ENCODE measurements at regions not wholly inside any gene's neighbourhood (a gene's known extent, or its start where the extent isn't known, plus 50 kb on each side); places are given as distances from the start of the nearest gene placed in this dataset.

DNA sequence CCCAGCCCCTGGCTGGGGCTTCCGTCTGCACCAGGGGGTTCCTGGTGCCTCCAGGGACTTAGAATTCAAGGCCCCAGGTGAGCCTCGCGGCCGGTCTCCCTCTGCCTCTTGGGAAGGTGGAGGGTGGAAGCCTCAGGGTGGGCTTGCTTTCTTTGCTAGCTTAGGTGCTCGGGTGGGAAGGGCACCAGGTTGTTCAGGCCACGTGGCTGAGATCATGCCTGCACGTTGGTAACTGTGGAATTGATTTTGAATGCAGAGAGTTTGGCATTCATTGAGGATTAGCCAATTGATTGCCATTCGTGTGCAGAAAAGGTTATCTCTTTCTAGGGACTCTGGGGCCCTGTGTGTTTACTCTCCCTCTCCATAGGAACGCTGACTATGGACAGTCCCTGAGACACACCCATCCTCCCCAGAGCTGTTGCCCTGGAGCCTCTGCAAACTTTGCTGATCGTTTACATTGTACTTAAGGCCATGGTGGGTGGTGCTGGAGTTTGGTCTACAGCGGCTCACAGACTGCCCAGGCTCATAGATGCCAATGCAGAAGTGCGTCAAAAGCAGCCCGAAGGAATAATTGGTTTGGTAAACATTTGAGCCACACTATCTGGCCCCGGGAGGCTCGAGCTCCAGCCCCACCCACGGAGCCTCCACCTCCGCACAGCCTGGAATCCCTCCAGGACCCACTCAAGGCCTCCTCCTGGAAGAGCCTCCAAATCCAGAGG, 1457.7 kb downstream of the BRD1 start:
- intact Hi-C loops (cut with DNase I), result no loop called here
- no peak for ATAC-seq

DNA sequence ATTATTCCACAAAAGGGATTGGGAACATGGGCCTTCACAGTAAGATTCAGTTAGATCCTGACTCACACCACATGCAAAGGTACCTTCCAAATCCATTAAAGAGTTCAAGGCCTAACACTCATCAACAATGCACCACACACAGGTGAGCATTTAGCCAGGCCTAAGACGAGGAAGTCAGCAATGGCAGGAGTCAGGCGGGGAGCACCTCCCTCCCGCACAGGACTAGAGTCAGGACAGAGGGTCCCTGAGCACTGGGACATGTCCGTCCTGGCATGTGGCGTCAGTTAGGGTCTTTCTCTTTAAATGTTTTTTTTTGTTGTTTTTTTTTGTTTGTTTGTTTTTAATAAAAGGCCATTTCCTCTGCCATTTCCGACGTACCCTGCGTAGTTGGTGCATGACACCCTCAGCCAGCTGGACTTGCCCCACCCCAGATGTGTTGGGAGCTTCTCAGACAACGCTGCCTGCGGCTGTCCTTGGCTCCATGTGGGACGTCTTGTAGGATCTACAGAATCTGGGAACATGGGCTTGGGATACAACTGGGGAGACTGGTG, 1458.6 kb downstream of the BRD1 start:
- intact Hi-C loops (cut with DNase I), result no loop called here

More for the DNA sequence above, 1457.7 kb downstream of the BRD1 start:
- DNase-seq (ENCODE audit: missing footprints), result no peak

DNA sequence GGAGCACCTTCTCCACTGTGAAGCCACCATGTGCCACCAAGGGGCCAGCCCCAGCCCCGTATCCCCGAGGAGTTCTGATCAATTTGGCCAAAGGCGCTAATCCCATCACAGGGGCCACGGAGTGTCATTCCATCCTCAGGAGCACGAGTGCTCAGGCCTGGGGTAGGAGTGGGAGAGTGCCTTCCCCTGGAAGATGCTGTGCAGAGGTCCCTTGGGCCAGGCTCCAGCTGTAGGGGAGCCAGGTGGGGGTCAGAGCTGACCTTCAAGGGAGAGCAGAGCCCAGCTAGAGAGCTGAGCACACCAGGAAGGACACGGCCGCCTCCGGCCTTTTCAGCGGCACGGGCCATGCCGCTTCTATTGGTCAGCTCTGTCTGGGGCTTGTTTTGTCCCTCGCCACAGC, 1459.9 kb downstream of the BRD1 start:
- ATAC-seq (no peak), DNase-seq (ENCODE audit: missing footprints) (no peak)
- intact Hi-C loops (cut with DNase I), result no loop called here

More for the DNA sequence above, 1458.6 kb downstream of the BRD1 start:
- DNase-seq (ENCODE audit: missing footprints) (no peak), ATAC-seq (no peak)

DNA sequence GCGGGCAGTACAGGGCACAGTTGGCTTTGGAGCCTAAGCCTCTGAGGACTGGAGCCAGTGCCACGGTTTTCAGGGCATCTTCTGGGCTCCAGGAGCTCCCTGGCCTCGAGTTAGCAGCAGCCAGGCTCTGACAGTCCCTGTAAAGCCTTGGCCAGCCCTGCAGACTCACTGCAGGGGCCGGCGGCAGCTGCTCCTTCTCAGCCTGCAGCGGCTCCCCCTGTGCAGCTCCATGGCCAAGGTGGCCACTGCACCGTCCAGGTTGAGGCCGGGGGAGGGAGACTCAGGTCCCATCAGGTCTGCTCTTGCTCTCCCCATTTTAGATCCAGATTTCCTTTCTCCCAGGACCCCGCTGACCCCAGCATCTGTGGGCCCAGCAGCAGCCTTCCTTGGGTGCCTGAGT, 1461.1 kb downstream of the BRD1 start:
- no peak for ATAC-seq
- no peak for DNase-seq (ENCODE audit: missing footprints)
- intact Hi-C loops (cut with DNase I), result no loop called here

DNA sequence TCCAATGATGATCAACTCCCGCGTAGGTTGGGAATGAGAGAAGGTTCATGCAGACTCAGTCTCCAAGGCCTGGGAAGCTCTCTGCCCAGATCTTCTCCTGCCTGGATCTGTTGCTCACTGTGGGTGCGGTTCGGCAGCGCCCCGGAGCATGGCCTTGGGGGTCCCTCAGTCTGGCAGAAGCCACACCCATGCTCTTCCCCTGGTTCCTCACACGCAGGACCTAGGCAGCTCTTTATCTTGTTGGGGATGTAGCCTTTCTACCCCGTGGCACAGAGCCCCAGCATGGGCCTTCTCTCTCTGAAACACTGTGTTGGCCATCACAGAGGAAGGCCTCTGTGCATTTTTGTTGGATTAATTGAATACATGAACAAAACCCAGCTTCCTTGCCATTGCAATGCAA, 1461.6 kb downstream of the BRD1 start:
- ATAC-seq, result no peak

DNA sequence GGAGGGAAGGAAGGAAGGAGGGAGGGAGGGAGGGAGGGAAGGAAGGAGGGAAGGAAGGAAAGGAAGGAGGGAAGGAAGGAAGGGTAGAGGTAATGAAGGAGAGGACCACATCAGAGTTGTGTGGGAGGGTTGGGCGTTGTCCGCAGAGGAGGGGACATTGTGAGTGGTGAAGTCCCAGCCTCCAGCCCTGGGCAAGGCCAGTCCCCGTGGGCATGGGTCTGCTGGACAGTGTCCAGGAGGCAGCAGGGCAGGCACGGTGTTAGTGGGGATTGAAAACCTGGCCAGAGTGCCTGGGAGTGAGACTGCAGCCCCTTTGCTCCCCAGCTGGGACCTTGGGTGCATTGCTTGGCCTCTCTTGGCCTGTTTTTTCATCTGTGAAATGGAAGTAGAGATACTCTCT, 1462.3 kb downstream of the BRD1 start:
- ATAC-seq, result no peak
- intact Hi-C loops (cut with DNase I), result no loop called here

More for the DNA sequence above, 1461.6 kb downstream of the BRD1 start:
- DNase-seq (ENCODE audit: missing footprints), result no peak
- intact Hi-C loops (cut with DNase I), result no loop called here

DNA sequence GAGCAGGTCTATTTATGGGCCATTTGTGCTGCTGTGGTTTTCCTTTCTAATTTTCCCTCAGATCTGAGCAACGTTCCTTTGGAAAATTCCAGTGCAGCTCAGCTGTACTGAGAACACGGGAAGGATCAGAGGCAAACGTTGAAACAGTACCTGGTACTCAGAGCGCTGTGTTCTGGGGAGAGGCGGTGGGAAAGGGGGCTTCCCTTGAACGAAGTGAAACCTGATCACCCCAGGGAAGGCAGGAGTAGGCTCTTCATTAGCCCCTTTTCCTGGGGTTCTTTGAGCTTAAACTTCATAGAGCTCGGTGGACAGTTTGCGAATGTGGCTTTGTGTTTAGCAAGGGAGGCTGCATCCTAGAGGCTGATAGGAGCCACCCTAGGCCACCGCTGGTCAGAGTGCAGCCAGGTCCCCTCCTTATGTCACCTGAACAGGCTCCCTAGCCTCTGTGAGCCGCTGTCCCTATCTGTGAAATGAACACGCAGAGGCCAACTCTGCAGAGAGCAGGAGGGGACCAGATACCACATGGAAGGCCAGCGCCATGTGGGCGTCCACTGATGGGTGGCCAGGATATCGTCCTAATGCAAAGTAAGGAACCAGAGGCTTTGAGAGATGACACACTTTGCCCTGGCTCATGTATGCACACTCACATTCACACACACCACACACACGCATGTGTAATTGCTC, 1464.8 kb downstream of the BRD1 start:
- ATAC-seq (no peak), DNase-seq (ENCODE audit: missing footprints) (no peak)
- intact Hi-C loops (cut with DNase I), result no loop called here

More for the DNA sequence above, 1462.3 kb downstream of the BRD1 start:
- no peak for DNase-seq (ENCODE audit: missing footprints)

DNA sequence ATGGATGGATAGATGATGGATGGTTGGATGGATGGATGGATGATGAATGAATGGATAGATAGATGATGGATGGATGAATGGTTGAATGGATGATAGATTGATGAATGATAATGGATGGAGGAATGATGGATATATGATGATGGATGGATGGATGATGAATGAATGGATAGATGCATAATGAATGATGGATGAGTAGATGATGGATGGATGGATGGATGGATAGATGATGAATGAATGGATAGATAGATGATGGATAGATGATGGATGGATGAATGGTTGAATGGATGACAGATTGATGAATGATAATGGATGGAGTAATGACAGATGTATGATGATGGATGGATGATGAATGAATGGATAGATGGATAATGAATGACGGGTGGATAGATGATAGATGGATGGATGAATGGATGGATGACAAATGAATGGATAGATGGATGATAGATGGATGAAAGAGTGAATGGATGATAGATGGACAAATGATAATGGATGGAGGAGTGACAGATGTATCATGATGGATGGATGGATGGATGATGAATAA, 1466.5 kb downstream of the BRD1 start:
- DNase-seq (ENCODE audit: missing footprints) (no peak), ATAC-seq (no peak)
- intact Hi-C loops (cut with DNase I), result no loop called here

DNA sequence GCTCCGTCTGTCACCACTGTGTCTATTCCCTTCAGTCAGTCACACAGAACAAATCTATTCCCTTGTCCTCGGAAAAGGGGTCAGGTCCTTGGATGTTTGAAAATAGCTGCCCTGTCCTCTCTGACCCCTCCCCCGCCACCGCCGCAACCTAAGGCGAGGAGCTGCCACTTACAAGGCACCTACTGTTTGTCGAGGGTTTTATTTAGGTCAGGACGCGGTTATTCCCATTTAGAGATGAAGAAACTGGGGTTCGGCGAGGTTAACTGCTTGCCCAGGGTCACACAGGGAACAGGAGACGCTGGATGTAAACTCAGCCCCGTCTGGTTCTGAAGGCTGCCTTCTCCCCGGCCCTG, 1468.1 kb downstream of the BRD1 start:
- intact Hi-C loops (cut with DNase I), result no loop called here
- DNase-seq (ENCODE audit: missing footprints) (no peak), ATAC-seq (no peak)

DNA sequence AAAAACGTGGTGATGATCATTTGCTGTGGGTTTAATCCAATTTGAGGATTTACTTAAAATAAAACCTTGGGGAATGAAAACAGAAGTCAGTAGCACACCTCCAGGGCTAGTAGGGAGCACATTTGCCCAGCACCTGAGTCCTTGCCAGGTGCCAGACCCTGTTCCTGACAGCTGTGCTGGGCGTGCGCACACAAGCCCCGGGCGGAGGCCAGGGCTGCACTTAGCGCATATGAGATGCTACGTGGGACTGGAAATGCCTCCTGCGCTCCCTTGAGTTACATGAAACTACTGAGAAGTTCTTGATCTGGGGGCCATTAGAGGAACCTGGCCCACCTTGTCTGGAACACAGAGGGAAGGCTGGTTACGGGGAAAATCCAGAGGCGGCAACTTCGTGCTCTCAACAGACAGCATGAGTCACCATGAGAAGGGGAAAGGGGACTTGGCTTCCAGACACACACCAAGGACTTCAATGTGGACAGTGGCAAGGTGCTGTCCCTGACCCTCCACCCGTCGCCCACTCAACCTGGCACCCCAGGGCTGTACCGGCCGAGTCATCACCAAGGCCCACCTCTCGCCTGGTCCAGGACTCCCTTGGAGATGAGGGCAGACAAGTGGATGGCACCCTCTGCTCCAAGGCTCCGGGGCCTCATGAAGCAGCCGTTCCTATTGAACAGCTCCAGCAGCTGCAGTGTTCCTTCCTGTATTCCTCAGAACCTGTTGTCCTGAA, 1468.6 kb downstream of the BRD1 start:
- no peak for DNase-seq (ENCODE audit: missing footprints)
- ATAC-seq, result no peak
- intact Hi-C loops (cut with DNase I), result no loop called here

DNA sequence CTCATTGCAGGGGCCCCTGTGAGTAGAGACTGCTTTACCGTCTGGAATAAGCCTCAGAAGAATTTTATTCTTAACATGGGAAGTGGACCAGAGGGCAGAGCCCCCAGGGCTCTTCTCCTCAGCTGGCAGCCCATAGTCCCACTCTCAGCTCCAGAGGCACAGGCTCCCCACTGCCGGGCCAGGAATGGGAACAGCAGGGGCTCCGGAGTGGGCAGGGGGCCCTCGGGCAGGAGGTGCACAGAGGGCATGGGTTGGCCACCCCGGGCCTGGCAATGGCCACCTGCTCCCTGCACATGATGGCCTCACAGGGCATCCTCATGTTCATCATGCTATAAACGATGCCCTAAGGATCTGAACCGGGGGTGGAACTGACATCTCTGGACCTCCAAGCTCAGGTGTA, 1469.7 kb downstream of the BRD1 start:
- no peak for DNase-seq (ENCODE audit: missing footprints)
- ATAC-seq, result no peak
- intact Hi-C loops (cut with DNase I), result no loop called here

DNA sequence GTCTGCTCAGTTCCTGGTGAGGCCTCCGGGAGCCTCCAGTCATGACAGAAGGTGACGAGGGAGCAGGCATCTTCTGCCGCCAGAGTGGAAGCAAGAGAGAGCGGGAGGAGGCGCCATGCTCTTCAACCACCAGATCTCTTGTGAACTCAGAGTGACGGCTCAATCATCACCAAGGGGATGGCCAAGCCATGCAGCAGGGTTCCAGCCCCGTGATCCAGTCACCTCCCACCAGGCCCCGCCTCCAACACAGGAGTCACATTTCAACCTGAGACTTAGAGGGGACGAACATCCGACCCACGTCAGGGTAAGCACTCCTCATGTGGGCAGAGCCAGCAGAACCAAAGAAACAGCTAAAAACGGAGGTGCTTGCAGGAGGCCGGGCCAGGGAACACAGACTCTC, 1470.5 kb downstream of the BRD1 start:
- no peak for DNase-seq (ENCODE audit: missing footprints)
- no peak for ATAC-seq
- intact Hi-C loops (cut with DNase I), result no loop called here

DNA sequence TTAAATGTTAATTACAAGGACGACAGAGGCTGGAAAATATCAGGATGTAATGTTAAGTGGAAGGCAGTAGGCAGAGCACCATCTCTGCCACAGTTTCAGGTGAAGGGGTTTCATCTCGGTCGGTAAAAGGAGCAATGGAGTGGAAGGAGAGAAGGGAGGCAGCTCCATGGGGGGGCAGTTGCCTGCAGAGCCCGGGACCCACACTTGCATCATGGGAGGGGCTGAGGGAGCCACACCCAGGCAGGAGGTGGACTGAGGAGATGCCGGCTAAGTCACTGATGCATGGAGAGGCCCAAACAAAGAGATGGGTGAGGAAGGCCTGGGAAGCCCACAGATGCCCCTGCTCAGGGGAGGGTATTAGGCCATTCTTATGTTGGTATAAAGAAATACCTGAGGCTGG, 1470.9 kb downstream of the BRD1 start:
- intact Hi-C loops (cut with DNase I), result no loop called here
- no peak for DNase-seq (ENCODE audit: missing footprints)
- ATAC-seq, result no peak

DNA sequence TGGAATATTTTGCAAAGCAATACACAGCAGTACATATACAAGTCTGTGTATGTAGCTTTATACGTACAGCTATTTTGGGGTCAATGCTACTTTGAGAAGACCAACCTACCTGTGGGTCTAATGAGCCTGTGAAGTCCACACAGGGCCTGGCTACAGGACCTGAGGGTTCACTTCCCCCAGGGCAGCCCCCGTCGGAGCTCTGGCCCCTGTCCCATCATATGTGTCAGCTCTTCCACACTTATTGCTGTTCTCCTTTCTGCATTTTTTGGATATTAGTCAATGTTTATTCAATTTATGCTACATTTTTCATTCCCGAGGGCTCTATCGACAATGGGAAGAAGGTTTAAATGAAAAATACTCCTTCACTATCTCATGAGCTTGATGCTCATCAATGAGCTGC, 1473.6 kb downstream of the BRD1 start:
- intact Hi-C loops (cut with DNase I), result no loop called here
- ATAC-seq (no peak), DNase-seq (ENCODE audit: missing footprints) (no peak)

DNA sequence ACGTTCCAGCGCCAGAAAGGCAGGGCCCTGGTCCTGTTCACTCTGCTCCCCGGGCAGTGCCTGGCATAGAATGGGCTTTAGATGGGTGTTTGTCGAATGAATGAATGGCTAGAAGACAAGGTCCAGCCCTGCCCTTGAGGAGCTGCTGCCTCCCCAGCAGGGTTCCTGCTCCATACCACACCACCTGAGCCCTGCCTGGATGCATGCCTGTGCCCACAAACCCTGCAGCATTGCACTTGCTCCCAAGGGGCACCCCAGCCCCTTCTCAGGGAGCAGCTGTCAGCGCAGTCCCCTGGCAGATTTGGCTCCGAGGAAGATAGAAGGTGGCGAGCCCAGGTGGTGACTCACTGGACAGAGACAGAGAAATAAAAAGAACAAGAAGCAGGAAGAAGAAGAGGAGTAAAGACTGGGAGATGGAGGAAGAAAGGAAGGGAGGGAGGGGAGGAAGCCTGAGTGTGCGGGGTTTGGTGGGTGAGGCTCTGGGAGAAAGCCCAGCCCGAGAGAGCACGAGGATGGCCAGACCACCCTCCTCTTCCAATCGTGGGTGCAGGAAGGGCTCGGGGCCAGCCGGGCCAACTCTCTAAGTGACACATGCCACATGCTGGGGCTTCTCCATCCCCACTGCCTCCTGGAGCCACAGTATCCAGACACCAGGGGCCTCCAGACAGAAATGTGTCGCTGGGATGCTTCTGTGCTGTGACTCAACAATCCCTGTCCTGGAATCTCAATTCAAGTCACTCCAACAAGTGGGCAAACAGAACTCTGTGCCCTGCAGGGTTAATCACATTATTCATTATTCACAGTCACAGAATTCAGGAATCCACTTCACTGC, 1474.3 kb downstream of the BRD1 start:
- no peak for DNase-seq (ENCODE audit: missing footprints)
- ATAC-seq, result no peak

DNA sequence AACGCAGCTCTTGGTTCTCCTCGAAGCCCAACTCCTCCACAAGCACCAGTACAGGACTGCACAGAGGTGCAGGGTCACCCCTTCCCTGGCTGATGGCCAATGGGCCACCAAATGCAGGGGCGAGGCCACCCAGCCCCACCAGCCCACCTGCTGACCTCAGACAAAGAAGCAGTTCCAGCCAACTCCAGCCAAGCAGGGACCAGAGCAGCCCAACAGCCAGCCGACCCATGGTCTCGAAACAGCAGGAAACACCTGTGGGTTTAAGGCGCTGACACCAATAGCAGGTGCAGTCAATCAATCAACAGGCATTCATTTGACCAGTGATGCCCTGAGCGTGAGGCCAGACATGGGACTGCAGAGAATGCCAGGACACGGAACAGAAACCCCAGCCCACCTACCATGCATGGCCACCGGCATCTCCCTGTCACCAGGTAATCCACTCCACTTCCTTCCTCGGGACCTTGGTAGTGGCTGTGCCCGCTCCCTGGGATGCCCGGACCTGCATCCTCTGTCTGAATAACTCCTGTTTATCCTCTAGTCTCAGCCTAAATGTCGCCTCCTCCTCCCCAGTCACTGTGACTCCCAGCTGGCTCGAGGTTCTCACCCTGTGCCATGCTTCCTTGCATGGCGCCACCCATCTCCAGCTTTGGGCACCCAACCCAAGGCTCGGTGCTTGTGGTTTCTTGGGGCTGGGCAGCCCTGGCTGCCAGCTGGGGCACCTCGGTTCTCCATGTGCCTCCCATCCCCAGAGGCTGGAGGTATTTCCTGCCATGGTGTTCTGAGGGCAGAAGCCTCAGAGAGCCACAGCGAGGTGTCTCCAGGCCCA, 1475.4 kb downstream of the BRD1 start:
- no peak for ATAC-seq
- DNase-seq (ENCODE audit: missing footprints), result no peak
- intact Hi-C loops (cut with DNase I), result no loop called here

More for the DNA sequence above, 1474.3 kb downstream of the BRD1 start:
- intact Hi-C loops (cut with DNase I), result no loop called here

DNA sequence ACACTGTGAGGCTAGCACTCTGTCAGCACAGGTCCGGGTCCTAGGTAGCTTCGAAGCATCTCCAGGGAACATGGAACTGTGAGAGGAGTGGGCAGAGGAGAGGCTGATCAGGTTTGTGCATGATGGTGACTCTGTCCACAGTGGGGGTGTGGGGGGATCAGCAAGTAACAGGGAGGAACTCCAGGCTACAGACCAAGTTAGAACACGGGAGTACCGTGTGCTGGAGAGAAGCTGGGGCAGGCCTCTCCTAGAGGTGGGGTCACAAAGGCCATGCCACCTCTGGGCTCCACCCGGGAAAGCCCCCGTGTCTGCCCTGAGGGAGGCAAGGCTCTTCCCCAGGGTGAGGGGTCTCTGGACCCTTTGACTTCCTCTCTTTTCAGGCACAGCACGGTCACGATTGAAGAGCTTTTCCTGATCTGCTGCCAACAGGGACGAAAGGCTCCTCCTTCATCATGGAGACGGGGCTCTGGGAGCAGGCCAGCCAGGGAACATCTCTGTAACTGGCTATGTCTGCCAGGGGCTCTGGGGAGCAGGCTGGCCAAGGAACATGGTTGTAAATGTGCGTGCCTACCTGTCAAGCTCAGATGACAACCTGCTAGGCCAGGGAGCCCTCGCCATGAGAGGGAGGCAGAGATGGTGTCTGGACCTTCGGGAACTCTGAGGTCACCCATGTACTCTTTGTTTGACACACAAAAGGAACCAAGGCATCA, 1476.1 kb downstream of the BRD1 start:
- ATAC-seq (no peak), DNase-seq (ENCODE audit: missing footprints) (no peak)
- intact Hi-C loops (cut with DNase I), result no loop called here

Data from Right ventricle myocardium inferior (tissue), 1 donor.